Gastrocnemius medialis (tissue), 4 donors: ENCODE measurements at regions not wholly inside any gene's neighbourhood (a gene's known extent, or its start where the extent isn't known, plus 50 kb on each side); places are given as distances from the start of the nearest gene placed in this dataset.

ENCODE experiments used
- CTCF ChIP-seq, 5 experiments: fragments of 450-650 bp in 3 of 5; fragments of 200-600 bp in 2 of 5; sonication (generic) in 2 of 5; IDR thresholded peaks in 4 of 5; conservative IDR thresholded peaks in 1 of 5; 1 replicate in 4 of 5; 2 replicates in 1 of 5; pipeline ENCODE4 v1.5.1; 2016 to 2019; ENCODE audit warnings: antibody characterized with exemption in 5 of 5, mild to moderate bottlenecking in 3 of 5, moderate library complexity in 3 of 5
- POLR2A ChIP-seq, 2 donors: fragments of 450-650 bp; IDR thresholded peaks; one replicate each; pipeline ENCODE4 v1.6.1; 2017; ENCODE audit warnings: antibody characterized with exemption in 2 of 2, mild to moderate bottlenecking in 2 of 2, moderate library complexity in 2 of 2

- TF ChIP-seq POLR2A (IDR thresholded peaks at IDR 0.05) (no peak), CTCF (IDR thresholded peaks at IDR 0.05 in 4 of 5, conservative IDR thresholded peaks at IDR 0.05 in 1 of 5) (no peak)
These were observed 178.9 kb downstream of the CCDC71L start for GRCh38 chr7:106482091-106482490.
